PC-9 (cell line): ENCODE measurements at regions not wholly inside any gene's neighbourhood (a gene's known extent, or its start where the extent isn't known, plus 50 kb on each side); places are given as distances from the start of the nearest gene placed in this dataset.

Source experiments
- BruUV-seq: library from RNA; stranded (reverse); fragments of 400-500 nt; replicated peaks from 2 replicates; lab custom pipeline; 2021; lab: Mats Ljungman, UMichigan
- CTCF ChIA-PET: fragments of 300-600 bp; sonication (Branson Sonifier 250); formaldehyde crosslinking; loops from one replicate; lab custom pipeline; 2022; ENCODE audit warnings: antibody characterized with exemption; lab: Charles Lee
- POLR2A ChIA-PET: fragments of 300-600 bp; sonication (Branson Sonifier 250); formaldehyde crosslinking; loops from one replicate; lab custom pipeline; 2022; ENCODE audit warnings: antibody characterized with exemption; ENCODE audit not compliant: unreplicated experiment; lab: Charles Lee
- DNase-seq, 2 experiments: peaks; one replicate each; pipeline versions ENCODE4 v3.0.0 to v3.0.0-alpha.2; 2015 to 2022; ENCODE audit warnings: mixed read lengths in 1 of 2
- H2AFZ ChIP-seq: fragments of 200-600 bp; sonication (generic); 2 replicates; pipeline ENCODE4 v1.8.1; 2017; ENCODE audit warnings: antibody characterized with exemption
- H3F3A ChIP-seq: fragments of 200-600 bp; sonication (generic); 2 replicates; pipeline ENCODE4 v1.8.1; 2017; ENCODE audit warnings: antibody characterized with exemption, mild to moderate bottlenecking, low read depth; ENCODE audit not compliant: insufficient read depth
- H3K27ac ChIP-seq: fragments of 200-600 bp; sonication (generic); 2 replicates; pipeline ENCODE4 v1.6.1; 2016; ENCODE audit warnings: mixed run types
- H3K27me3 ChIP-seq: fragments of 200-600 bp; sonication (generic); 2 replicates; pipeline ENCODE4 v1.6.1; 2016; ENCODE audit warnings: low read depth, mixed run types; ENCODE audit not compliant: insufficient read depth
- H3K36me3 ChIP-seq: fragments of 200-600 bp; sonication (generic); 2 replicates; pipeline ENCODE4 v1.6.1; 2016; ENCODE audit warnings: low read depth, mixed run types
- H3K4me1 ChIP-seq: fragments of 200-600 bp; sonication (generic); replicated peaks from 2 replicates; pipeline ENCODE4 v1.6.1; 2016; ENCODE audit warnings: mixed run types; ENCODE audit not compliant: insufficient read depth
- H3K4me2 ChIP-seq: fragments of 200-600 bp; sonication (generic); 2 replicates; pipeline ENCODE4 v1.6.1; 2017; ENCODE audit warnings: mixed run types
- H3K4me3 ChIP-seq: fragments of 200-600 bp; sonication (generic); 2 replicates; pipeline ENCODE4 v1.6.1; 2016; ENCODE audit warnings: mixed run types
- H3K79me2 ChIP-seq: fragments of 200-600 bp; sonication (generic); 2 replicates; pipeline ENCODE4 v1.6.1; 2017; ENCODE audit warnings: low read depth, mixed run types
- H3K9me2 ChIP-seq: fragments of 200-600 bp; sonication (generic); 2 replicates; pipeline ENCODE4 v1.8.1; 2017; ENCODE audit warnings: mild to moderate bottlenecking; ENCODE audit not compliant: insufficient read depth
- H3K9me3 ChIP-seq: fragments of 200-600 bp; sonication (generic); 2 replicates; pipeline ENCODE4 v1.8.1; 2016; ENCODE audit warnings: low read depth; ENCODE audit not compliant: insufficient read depth
- H4K20me1 ChIP-seq: fragments of 200-600 bp; sonication (generic); 2 replicates; pipeline ENCODE4 v1.8.1; 2017; ENCODE audit not compliant: insufficient read depth
- EZH2 ChIP-seq: fragments of 200-600 bp; sonication (generic); IDR thresholded peaks from 2 replicates; pipeline ENCODE4 v1.8.0; 2017; ENCODE audit warnings: antibody characterized with exemption, low read depth
- intact Hi-C: fragments of 100-400 bp; cut with micrococcal nuclease; formaldehyde crosslinking; loops from one replicate; pipeline ENCODE4 v1.10.0; 2022; ENCODE audit not compliant: unreplicated experiment
- TF ChIP-seq, protein P1 (sequence below): fragments of 200-600 bp; sonication (generic); conservative IDR thresholded peaks from 2 replicates; pipeline ENCODE4 v1.6.1; 2017; ENCODE audit warnings: mixed run types, antibody characterized with exemption, mild to moderate bottlenecking, moderate library complexity

DNA sequence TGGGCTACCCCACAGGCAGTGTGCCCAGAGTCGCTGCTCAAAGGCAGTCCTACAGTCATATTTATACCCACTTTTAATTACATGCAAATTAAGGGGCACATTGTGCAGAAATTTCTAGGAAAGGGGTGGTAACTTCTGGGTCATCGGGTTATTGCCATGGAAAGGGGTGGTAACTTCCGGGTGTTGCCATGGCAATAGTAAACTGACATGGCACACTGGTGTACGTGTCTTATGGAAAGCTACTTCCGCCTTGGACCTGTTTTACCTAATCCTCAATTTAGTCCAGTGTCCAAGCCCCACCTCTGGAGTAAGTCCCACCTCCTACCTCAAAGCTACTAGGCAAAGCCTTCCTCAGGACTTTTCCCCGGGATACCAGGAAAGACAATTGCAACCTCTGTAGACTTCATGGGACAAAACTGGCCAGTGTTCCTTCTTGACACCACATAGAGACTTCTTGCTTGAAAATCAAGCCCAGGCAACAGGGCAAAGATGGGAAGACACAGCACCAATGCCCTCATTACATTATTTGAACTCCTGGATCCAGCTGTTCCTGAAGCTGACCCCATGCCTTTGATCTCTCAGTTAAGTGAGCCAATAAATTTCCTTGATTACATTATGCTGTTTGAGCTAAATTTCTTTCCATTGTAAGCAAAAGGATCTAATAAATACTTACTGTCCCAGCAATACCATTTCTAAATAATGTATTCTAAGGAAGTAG, 63.3 kb upstream of the AGAP1 start:
- Histone ChIP-seq H3K27ac (no peak overlapping the region), H3K27me3 (no peaks in the 10 kb centered on the region), H3K4me2 (no peak overlapping the region), H3K9me2 (0 out of 2 replicates have a peak, but pooled peaks cover 3% of the 10 kb centered on the region), H3F3A (no peaks in the 10 kb centered on the region), H3K36me3 (no peaks in the 10 kb centered on the region), H3K4me3 (no peak overlapping the region), H3K4me1 (no peaks in the 10 kb centered on the region), H4K20me1 (no peaks in the 10 kb centered on the region), H2AFZ (no peak overlapping the region), H3K9me3 (no peaks in the 10 kb centered on the region), H3K79me2 (no peaks in the 10 kb centered on the region)
- POLR2A ChIA-PET: no interaction called here
- no peak for DNase-seq
- CTCF ChIA-PET: interaction anchor here (0.5 kb wide), 1 partner anchor 11 kb away, joined by 8 read pairs; no protein-coding TSS in a partner anchor
- BruUV-seq: no TSS peak
- TF ChIP-seq, protein P1, sequence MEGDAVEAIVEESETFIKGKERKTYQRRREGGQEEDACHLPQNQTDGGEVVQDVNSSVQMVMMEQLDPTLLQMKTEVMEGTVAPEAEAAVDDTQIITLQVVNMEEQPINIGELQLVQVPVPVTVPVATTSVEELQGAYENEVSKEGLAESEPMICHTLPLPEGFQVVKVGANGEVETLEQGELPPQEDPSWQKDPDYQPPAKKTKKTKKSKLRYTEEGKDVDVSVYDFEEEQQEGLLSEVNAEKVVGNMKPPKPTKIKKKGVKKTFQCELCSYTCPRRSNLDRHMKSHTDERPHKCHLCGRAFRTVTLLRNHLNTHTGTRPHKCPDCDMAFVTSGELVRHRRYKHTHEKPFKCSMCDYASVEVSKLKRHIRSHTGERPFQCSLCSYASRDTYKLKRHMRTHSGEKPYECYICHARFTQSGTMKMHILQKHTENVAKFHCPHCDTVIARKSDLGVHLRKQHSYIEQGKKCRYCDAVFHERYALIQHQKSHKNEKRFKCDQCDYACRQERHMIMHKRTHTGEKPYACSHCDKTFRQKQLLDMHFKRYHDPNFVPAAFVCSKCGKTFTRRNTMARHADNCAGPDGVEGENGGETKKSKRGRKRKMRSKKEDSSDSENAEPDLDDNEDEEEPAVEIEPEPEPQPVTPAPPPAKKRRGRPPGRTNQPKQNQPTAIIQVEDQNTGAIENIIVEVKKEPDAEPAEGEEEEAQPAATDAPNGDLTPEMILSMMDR: no peak
- no peak for TF ChIP-seq EZH2
- intact Hi-C loops: no loop called here

DNA sequence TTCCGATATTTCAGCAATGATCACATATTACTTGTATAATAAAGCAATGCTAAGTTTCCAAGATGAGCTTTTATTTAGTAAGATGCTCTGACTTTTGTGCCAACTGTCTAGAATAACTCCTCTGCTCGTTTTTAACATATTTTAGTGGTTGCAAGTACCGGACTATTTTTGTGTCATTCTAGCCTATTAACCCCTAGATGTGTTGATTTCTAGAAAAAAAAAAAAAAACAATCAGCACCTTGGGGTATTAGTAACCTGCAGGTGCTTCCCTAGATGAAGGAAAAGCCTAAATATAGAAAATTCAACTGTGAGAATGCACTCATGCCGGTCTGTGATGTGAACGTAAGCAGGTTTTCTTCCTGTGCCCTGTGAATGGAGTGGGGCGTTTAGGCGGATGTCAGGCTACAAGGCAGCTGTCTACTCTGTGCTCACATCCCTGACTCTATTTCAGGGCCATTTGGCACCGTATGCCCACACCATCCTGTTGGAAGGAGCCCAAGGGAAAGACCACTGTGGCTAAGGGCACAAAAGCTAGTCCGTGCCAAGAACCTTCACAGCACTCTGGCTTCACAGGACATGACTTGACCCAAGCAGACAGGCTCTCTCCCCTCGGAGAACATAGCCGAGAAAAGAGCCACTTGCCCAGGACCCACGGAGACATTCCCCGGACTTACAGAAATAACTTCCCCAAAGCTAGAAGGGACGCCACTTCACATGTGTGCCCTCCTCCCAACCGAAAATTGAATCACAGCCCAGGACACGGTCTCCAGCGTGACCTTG, 60.9 kb upstream of the AGAP1 start:
- no peak overlapping the region for H3K4me3 ChIP-seq
- H3F3A ChIP-seq: no peaks in the 10 kb centered on the region
- no TSS peak for BruUV-seq

DNA sequence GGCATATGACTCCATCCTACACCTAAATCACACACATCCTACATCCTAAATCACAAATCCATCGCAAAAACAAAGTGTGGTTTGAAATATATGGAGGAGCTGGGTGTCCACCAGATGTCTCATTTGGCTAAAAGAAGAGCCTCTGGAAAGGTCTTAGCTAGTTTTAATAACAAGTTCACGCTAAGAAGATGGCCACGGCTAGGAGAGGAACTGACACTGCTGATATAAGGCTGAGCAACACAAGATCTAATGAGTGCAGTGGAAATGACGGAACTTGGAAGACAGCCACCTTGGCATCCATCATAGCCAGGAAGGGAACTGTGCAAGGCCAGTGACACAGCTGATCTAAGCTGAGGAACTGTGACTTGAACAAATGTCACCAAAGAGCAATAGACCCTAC, 60.0 kb upstream of the AGAP1 start:
- Histone ChIP-seq H4K20me1 (no peaks in the 10 kb centered on the region), H3K27ac (no peak overlapping the region), H3F3A (no peaks in the 10 kb centered on the region), H3K4me1 (no peaks in the 10 kb centered on the region), H3K4me2 (no peak overlapping the region), H3K9me2 (no peaks in the 10 kb centered on the region), H3K27me3 (no peaks in the 10 kb centered on the region), H3K79me2 (no peaks in the 10 kb centered on the region), H2AFZ (no peak overlapping the region), H3K36me3 (no peaks in the 10 kb centered on the region), H3K4me3 (no peak overlapping the region), H3K9me3 (no peaks in the 10 kb centered on the region)
- no peak for TF ChIP-seq EZH2
- TF ChIP-seq, protein P1: no peak
- DNase-seq: no peak
- CTCF ChIA-PET: interaction anchor here (0.6 to 1.3 kb wide), 7 partner anchors 8 to 312 kb away, joined by 3 to 8 read pairs (median 5); no protein-coding TSS in a partner anchor
- intact Hi-C loops: no loop called here
- POLR2A ChIA-PET: interaction anchor here (0.5 to 0.7 kb wide), 3 partner anchors 9 to 95 kb away, joined by 3 to 12 read pairs (median 11); no protein-coding TSS in a partner anchor
- no TSS peak for BruUV-seq

More for the DNA sequence above, 60.9 kb upstream of the AGAP1 start:
- H3K9me2 ChIP-seq: no peaks in the 10 kb centered on the region
- no peak overlapping the region for H3K4me2 ChIP-seq
- POLR2A ChIA-PET: interaction anchor here (0.6 kb wide), 1 partner anchor 17 kb away, joined by 4 read pairs; no protein-coding TSS in a partner anchor
- H3K9me3 ChIP-seq: no peaks in the 10 kb centered on the region
- no peaks in the 10 kb centered on the region for H3K36me3 ChIP-seq
- no peaks in the 10 kb centered on the region for H4K20me1 ChIP-seq
- H3K27me3 ChIP-seq: no peaks in the 10 kb centered on the region
- intact Hi-C loops: no loop called here
- no peaks in the 10 kb centered on the region for H3K79me2 ChIP-seq
- CTCF ChIA-PET: interaction anchor here (0.7 to 1.3 kb wide), 6 partner anchors 9 to 313 kb away, joined by 3 to 8 read pairs (median 5); no protein-coding TSS in a partner anchor
- H3K27ac ChIP-seq: no peak overlapping the region
- no peaks in the 10 kb centered on the region for H3K4me1 ChIP-seq
- no peak overlapping the region for H2AFZ ChIP-seq
- TF ChIP-seq, protein P1: no peak
- TF ChIP-seq EZH2: no peak
- no peak for DNase-seq
